Brain microvascular endothelial cell (primary cell): ENCODE measurements at regions not wholly inside any gene's neighbourhood (a gene's known extent, or its start where the extent isn't known, plus 50 kb on each side); places are given as distances from the start of the nearest gene placed in this dataset.
A peak's percentile ranks its signal among the peaks of the same experiment; 100 is the strongest.

Experiments
- DNase-seq: peaks from one replicate; pipeline ENCODE4 v3.0.0-alpha.2; 2020
- H3K27ac ChIP-seq: fragments of 250-450 bp; sonication (Bioruptor Pico); 2 replicates; pipeline ENCODE4 v1.5.1; 2020; ENCODE audit warnings: mild to moderate bottlenecking, moderate library complexity
- H3K27me3 ChIP-seq: fragments of 250-450 bp; sonication (Bioruptor Pico); replicated peaks from 2 replicates; pipeline ENCODE4 v1.5.1; 2020; ENCODE audit warnings: mild to moderate bottlenecking
- H3K36me3 ChIP-seq: fragments of 250-450 bp; sonication (Bioruptor Pico); replicated peaks from 2 replicates; pipeline ENCODE4 v1.5.1; 2020; ENCODE audit warnings: mild to moderate bottlenecking
- H3K4me3 ChIP-seq: 2 replicates; pipeline ENCODE4 v1.5.1; 2011; ENCODE audit warnings: low read depth, mild to moderate bottlenecking, control low read depth, low read length, moderate library complexity
- CTCF ChIP-seq: IDR thresholded peaks from 2 replicates; pipeline ENCODE4 v1.5.1; 2011; ENCODE audit warnings: low read depth, mild to moderate bottlenecking, moderate library complexity, low read length, control low read depth, inconsistent platforms; ENCODE audit errors: missing control alignments
- in situ Hi-C: cut with HindIII; loops from 2 replicates; pipeline ENCODE4 v1.10.0; 2017; ENCODE audit warnings: low sequenced_read_pairs, low pct_ligation_motif_present

DNA sequence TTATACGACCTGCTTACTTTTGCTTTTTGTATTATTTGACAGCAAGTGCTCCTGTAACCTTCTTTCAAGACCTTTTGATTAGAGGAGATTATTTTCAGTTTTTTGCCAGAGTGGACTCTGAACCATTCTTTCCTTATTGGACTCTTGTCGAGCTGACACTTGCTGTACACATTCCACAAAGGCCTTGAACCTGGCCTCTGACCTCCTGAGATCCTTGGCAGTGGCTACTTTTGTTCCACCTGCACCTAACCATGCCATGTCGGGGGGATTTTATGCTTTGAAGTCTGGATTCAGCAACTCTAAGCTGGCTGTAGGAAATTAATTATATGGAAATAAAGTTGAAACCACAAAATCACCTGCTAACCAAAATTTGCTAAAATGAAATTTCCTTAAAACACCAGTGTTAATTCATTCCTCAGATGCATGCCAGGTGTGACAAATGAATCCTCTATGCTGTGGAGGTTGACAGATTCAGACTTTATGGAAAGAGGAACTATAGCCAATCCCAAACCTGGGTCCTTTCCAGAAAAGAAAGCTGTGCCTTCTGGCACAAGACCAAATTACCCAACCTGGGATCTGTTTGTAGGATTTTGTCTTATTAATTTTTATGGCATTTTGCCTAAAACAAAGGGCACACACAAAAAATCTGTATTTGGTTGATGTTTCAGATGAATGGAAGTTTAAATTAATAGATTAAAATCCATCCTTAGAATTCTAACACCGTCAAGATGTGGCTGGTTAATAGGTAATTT, 110.4 kb downstream of the CDC42EP3 start:
- DNase-seq = no peak
- no peaks in the 10 kb centered on the region for H3K27me3 ChIP-seq
- no peak for TF ChIP-seq CTCF
- in situ Hi-C loops = no loop called here
- no peaks in the 10 kb centered on the region for H3K36me3 ChIP-seq
- H3K27ac ChIP-seq = peak overlapping the region; percentile 97
- H3K4me3 ChIP-seq = no peak overlapping the region

GRCh38 chr2:37561615-37562569, 109.5 kb downstream of the CDC42EP3 start:
- H3K27ac ChIP-seq = peak overlapping the region; percentile 97
- peak; percentile 97 for DNase-seq
- in situ Hi-C loops = no loop called here

DNA sequence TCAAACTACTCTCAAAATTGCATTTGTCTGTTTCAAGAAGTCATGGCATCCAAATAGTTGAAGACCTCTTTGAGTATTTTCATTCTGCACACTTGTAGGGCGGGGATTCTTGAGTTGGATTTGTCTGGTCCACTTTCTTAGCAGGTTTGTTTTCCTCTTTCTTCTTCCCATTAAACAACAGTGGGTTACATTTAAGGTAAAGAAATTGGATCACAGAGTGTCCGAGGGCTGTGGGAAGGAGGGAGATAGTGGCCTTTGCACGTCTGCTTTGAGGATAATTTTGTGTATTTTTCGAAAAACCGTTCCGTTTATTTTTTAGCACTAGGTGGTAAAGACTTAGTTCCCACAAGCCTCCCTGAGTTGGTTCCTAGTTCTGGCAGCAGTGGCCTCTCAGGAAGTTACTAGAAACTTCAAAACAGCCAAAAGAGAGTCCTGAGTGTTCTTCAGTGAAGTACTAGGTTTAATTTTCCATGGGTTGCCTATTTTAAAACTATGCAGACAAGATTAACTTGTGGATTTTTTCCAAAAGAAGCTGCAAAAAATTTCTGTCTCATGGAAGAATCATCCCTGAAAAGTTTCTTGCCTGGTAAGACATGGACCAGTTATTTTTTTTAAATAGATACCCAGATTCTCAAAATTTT, 107.9 kb downstream of the CDC42EP3 start:
- in situ Hi-C loops = no loop called here
- Histone ChIP-seq H3K27ac (peak overlapping the region; percentile 97), H3K36me3 (no peaks in the 10 kb centered on the region), H3K27me3 (no peaks in the 10 kb centered on the region), H3K4me3 (no peak overlapping the region)
- no peak for DNase-seq
- no peak for TF ChIP-seq CTCF

More at GRCh38 chr2:37561615-37562569, 109.5 kb downstream of the CDC42EP3 start:
- Histone ChIP-seq H3K36me3 (no peaks in the 10 kb centered on the region), H3K27me3 (no peaks in the 10 kb centered on the region), H3K4me3 (no peak overlapping the region)
- no peak for TF ChIP-seq CTCF

- Histone ChIP-seq H3K36me3 (no peaks in the 10 kb centered on the region), H3K4me3 (no peak overlapping the region), H3K27me3 (no peaks in the 10 kb centered on the region), H3K27ac (no peak overlapping the region)
- DNase-seq = no peak
- no peak for TF ChIP-seq CTCF
- in situ Hi-C loops = no loop called here
These were observed 107.1 kb downstream of the CDC42EP3 start for GRCh38 chr2:37564356-37564755.

- DNase-seq = peak; percentile 70
- Histone ChIP-seq H3K4me3 (no peak overlapping the region), H3K27ac (peak overlapping the region; percentile 81), H3K36me3 (no peaks in the 10 kb centered on the region), H3K27me3 (no peaks in the 10 kb centered on the region)
- in situ Hi-C loops = no loop called here
- no peak for TF ChIP-seq CTCF
These were observed 104.9 kb downstream of the CDC42EP3 start for GRCh38 chr2:37566517-37566981.
